CD4-positive, alpha-beta T cell treated with Interleukin-10 for 1 hour (primary cell): ENCODE measurements at regions not wholly inside any gene's neighbourhood (a gene's known extent, or its start where the extent isn't known, plus 50 kb on each side); places are given as distances from the start of the nearest gene placed in this dataset.
"Not testable (repeated sequence)": the region's sequence is repeated elsewhere in the genome, so short reads cannot be mapped to it uniquely, and the experiment has no call there.

ENCODE experiments used
- DNase-seq: peaks from one replicate; pipeline ENCODE4 v3.0.0-alpha.2; 2020

GRCh38 chr1:101151286-101151685 is 85.5 kb upstream of the S1PR1 start:
- no peak for DNase-seq

- DNase-seq: no peak
Measured at GRCh38 chr1:101150670-101151069, 86.1 kb upstream of the S1PR1 start.

- no peak for DNase-seq
Measured at GRCh38 chr1:101150266-101150665, 86.6 kb upstream of the S1PR1 start.

DNA sequence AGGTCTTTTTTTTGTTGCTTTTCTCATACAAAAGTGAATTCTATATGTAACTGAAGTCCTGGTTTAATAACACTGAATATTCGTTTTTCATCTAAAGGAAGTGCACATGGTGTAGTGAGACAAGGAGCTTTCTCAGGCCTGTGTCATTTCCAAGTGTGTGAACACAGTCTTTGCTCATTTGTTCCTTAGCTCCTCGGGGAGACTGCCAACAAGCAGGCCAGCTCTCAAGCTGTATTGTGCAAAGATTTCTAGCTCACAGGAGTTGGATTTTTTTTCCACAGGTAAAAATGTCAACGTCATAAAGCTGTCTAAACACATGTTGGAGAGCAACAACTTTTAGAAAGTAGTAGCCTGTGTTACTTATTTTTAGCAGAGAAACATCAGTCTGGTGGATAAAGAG is 87.8 kb upstream of the S1PR1 start:
- DNase-seq: no peak

DNA sequence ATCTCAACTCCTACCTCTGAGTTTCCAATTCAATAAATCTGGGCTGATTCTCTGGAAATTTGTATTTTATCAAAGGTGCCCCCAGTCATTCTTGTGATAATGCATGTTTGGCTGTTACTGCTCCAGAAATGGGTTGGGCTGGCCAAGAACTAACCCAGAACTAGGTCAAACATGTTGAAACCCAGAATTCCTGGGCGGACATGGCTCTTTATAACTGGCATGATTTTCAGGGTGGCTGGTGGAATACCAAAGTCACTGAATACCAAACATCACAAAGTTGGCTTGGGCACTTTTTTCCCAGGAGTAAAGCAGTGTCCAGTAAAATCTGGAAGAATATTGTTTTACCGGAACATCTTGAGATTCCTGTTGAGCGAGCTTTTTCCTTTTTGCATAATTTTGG is 89.4 kb upstream of the S1PR1 start:
- no peak for DNase-seq

- DNase-seq: no peak
Measured at GRCh38 chr1:101145449-101145820, 91.4 kb upstream of the S1PR1 start.

GRCh38 chr1:101144671-101145448 is 92.0 kb upstream of the S1PR1 start:
- no peak for DNase-seq

- DNase-seq: no peak
Measured at GRCh38 chr1:101142244-101142643, 94.6 kb upstream of the S1PR1 start.

GRCh38 chr1:101141376-101141775 is 95.4 kb upstream of the S1PR1 start:
- DNase-seq: no peak

- no peak for DNase-seq
Measured at GRCh38 chr1:101139821-101140718, 96.7 kb upstream of the S1PR1 start.

- DNase-seq: no peak
Measured at GRCh38 chr1:101139130-101139529, 97.7 kb upstream of the S1PR1 start.

DNA sequence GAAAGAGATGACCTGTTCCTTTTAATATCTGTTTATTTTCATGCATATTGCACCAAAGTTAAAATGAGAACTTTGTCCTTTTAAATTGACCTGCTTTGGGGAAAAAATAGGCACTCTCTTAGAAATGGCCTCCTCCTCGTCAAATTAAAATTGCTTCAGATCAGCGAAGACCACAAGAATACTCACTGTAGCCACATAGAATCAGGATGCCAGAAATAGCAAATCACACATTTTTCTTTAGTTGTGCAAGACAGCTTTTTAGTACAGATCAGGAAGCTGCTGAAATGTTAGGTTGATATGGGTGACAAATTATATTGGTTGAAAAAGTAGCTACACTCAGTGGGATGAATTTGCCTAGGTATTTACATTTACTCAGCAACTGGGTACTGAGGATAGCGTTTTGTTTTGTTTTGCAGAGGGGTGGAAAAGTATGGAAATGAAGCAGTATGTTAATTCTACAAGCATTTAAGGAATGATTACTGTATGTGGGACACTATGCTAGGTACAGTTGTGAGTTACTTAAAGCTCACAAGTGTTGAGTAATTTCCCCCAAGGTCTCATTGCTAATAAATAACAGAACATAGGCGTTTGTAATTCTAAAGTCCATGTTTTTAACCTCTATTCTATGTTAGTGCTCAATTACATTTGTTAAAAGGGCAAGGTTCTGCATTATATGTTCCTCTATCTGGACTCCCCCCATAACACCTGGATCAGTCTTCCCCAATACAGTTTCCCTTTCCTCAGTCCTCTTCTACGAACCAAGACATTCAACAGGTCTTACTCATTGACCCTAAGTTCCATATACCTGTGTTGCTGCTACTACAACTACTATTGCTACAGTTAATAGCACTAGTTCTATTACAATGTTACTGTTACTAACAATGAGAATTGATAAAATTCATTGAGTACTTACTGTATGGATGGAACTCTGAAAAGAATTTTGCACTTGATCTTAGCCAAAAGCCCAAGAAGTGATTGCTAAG is 99.4 kb upstream of the S1PR1 start:
- DNase-seq: peak; percentile 30

- DNase-seq: peak; percentile 50
Measured at GRCh38 chr1:101136739-101137138, 100.1 kb upstream of the S1PR1 start.

- DNase-seq: no peak
Measured at GRCh38 chr1:101136271-101136670, 100.5 kb upstream of the S1PR1 start.

GRCh38 chr1:101135526-101135925 is 101.3 kb upstream of the S1PR1 start:
- no peak for DNase-seq

GRCh38 chr1:101131239-101131843 is 105.5 kb upstream of the S1PR1 start:
- DNase-seq: no peak

- DNase-seq: no peak
Measured at GRCh38 chr1:101130673-101131072, 105.1 kb upstream of the DPH5 start.

DNA sequence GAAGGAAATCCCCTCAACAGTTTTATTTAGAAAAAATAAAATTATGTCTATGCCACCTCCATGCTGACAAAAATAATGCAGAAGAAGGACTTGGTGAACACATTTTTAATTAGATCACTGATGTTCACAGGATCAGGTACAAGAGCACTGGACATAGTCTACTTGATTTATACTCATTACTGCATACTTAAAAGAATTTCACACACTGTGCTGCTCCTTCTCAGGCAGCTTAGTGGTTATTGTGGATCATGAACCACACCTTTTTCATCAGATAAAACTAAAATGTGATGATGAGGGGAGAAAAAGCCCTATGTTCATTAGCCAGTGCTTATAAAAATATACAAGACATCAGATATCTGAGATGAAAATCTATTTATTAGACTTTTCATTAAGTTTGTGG is 103.3 kb upstream of the DPH5 start:
- peak; percentile 32 for DNase-seq

DNA sequence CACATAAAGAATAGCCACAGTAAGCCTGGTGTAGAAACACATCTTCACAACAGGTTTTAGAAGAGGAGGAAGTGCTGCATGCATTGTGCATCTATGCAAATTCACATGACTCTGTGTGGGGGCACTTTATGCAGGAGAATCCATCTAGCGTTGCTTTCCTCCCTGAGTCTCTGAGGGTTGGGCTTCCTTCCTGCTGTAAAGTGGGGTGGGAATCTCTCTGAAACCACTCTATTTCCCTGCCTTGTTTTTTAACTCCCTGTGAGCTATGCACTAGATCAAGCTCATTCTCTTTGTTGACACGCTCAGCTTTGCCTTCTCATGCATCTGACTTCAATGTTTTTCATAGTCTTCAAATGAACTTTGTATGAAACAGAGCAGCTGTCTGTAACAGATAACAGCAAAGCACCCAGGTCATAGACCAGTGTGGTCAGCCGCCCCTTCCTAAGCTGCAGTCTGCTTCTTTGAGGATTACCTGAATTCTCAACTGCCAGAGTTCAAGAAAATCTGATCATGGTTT is 102.7 kb upstream of the DPH5 start:
- peak; percentile 27 for DNase-seq

DNA sequence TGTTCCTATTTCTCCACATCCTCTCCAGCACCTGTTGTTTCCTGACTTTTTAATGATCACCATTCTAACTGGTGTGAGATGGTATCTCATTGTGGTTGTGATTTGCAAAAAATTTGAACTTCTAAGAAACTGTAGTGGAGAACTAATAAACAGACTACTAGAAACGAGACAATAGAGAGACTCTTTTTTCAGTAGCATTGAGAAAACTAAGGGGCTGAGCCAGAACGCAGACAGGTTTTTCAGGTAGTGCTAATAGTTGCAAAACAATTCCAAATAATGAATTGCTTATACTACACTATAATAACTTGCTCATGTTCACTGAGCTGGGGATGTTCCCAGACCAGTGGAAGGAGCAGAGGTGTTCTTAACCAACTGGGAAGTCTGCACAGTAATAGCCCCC is 98.8 kb upstream of the DPH5 start:
- DNase-seq: no peak

DNA sequence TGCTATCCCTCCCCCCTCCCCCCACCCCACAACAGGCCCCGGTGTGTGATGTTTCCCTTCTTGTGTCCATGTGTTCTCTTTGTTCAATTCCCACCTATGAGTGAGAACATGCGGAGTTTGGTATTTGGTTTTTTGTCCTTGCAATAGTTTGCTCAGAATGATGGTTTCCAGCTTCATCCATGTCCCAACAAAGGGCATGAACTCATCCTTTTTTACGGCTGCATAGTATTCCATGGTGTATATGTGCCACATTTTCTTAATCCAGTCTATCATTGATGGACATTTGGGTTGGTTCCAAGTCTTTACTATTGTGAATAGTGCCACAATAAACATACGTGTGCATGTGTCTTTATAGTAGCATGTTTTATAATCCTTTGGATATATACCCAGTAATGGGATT is 98.3 kb upstream of the DPH5 start:
- DNase-seq: not testable (repeated sequence)

GRCh38 chr1:101122452-101123166 is 97.0 kb upstream of the DPH5 start:
- peak; percentile 54 for DNase-seq
